Osteocyte (in vitro differentiated cells): ENCODE measurements at regions not wholly inside any gene's neighbourhood (a gene's known extent, or its start where the extent isn't known, plus 50 kb on each side); places are given as distances from the start of the nearest gene placed in this dataset.

Source experiments
- DNase-seq: peaks from one replicate; pipeline ENCODE4 v3.0.0; 2021; ENCODE audit warnings: mixed read lengths; ENCODE audit not compliant: unreplicated experiment; ENCODE audit errors: extremely low spot score
- H3K27ac Mint-ChIP-seq: one replicate; pipeline ENCODE4 v1.8.0; 2021; ENCODE audit warnings: mild to moderate bottlenecking, mixed read lengths; ENCODE audit not compliant: unreplicated experiment
- H3K27me3 Mint-ChIP-seq: one replicate; pipeline ENCODE4 v1.8.0; 2021; ENCODE audit warnings: mixed read lengths; ENCODE audit not compliant: unreplicated experiment
- H3K36me3 Mint-ChIP-seq: one replicate; pipeline ENCODE4 v1.8.0; 2021; ENCODE audit warnings: mixed read lengths; ENCODE audit not compliant: unreplicated experiment
- H3K4me1 Mint-ChIP-seq: one replicate; pipeline ENCODE4 v1.8.0; 2021; ENCODE audit warnings: mixed read lengths; ENCODE audit not compliant: unreplicated experiment
- H3K4me3 Mint-ChIP-seq: one replicate; pipeline ENCODE4 v1.8.0; 2021; ENCODE audit warnings: mild to moderate bottlenecking, moderate library complexity, mixed read lengths; ENCODE audit not compliant: unreplicated experiment
- H3K9me3 Mint-ChIP-seq: one replicate; pipeline ENCODE4 v1.8.0; 2021; ENCODE audit warnings: mixed read lengths; ENCODE audit not compliant: unreplicated experiment
- CTCF ChIP-seq: fragments of 200-600 bp; sonication (generic); IDR thresholded peaks from 2 replicates; pipeline ENCODE4 v1.5.0; 2021; ENCODE audit warnings: antibody characterized with exemption, mild to moderate bottlenecking, moderate library complexity

GRCh38 chr4:151905197-151905596, 144.4 kb upstream of the GATB start:
- Mint-ChIP-seq H3K4me1 (no peaks in the 10 kb centered on the region), H3K27ac (no peak overlapping the region), H3K36me3 (no peaks in the 10 kb centered on the region), H3K4me3 (no peak overlapping the region), H3K9me3 (peaks cover 13% of the 10 kb centered on the region), H3K27me3 (peaks cover 10% of the 10 kb centered on the region)
- no peak for DNase-seq
- no peak for TF ChIP-seq CTCF

DNA sequence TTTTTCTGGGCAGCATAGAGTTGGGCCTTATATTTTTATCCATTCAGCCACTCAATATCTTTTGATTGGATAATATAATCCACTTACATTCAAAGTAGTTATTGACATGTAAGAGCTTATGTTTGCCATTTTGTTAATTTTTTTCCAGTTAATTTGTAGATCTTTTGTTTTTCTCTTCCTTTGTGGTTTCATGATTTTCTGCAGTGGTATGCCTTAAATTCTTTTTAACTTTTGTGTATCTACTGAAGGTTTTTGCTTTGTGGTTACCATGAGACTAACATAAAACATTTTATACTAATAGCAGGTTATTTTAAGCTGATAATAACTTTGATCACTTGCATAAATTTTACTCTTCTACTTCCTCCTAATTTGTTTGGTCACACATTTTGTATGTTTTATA, 140.8 kb upstream of the GATB start:
- TF ChIP-seq CTCF = no peak
- Mint-ChIP-seq H3K4me1 (no peaks in the 10 kb centered on the region), H3K27me3 (no peaks in the 10 kb centered on the region), H3K27ac (no peak overlapping the region), H3K4me3 (no peak overlapping the region), H3K9me3 (peaks cover 13% of the 10 kb centered on the region), H3K36me3 (no peaks in the 10 kb centered on the region)
- DNase-seq = no peak

DNA sequence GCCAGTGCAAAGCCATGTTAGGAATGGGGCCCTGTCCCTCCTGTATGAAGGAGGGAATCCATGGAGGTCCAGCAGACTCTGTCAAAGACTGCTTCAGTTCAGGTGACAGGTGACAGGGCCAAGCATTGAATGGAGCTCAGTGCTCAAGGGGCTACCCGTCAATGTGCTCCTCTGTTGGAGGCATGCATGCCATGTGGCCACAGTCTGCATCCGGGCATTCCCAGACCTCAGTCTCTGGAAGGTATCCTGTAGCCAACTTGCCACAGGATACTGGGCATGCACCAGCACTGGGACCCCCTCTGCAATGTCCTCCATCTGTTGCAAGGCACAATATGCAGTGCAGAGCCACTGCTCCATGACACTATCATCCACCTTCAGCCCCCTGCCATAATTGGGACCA, 136.1 kb upstream of the GATB start:
- no peaks in the 10 kb centered on the region for H3K9me3 Mint-ChIP-seq
- no peak overlapping the region for H3K27ac Mint-ChIP-seq
- no peaks in the 10 kb centered on the region for H3K4me1 Mint-ChIP-seq
- H3K4me3 Mint-ChIP-seq = no peak overlapping the region
- no peak for TF ChIP-seq CTCF
- no peak for DNase-seq
- peaks cover 3% of the 10 kb centered on the region for H3K27me3 Mint-ChIP-seq
- H3K36me3 Mint-ChIP-seq = no peaks in the 10 kb centered on the region

DNA sequence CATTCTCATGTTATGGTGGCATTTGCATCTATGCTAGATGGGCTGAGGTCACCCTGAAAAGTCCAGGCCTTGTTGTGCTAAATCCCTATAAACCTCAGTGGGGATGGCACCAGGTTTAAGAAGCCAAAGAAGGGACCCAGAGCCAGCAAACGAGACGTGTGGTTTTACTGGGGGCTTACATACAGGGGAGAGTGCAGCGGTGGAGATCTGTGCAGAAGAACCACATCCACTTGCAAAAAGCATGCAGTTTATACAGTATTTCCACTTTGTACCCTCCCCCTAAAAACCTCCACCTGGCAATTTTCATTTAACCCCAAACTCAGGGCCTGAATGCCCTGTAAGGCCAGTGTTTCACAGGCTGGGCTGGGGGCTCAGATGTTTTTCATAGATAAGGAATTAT, 134.9 kb upstream of the GATB start:
- Mint-ChIP-seq H3K36me3 (no peaks in the 10 kb centered on the region), H3K27ac (no peak overlapping the region), H3K27me3 (peaks cover 3% of the 10 kb centered on the region), H3K4me1 (no peaks in the 10 kb centered on the region), H3K4me3 (no peak overlapping the region), H3K9me3 (no peaks in the 10 kb centered on the region)
- TF ChIP-seq CTCF = no peak
- DNase-seq = no peak

DNA sequence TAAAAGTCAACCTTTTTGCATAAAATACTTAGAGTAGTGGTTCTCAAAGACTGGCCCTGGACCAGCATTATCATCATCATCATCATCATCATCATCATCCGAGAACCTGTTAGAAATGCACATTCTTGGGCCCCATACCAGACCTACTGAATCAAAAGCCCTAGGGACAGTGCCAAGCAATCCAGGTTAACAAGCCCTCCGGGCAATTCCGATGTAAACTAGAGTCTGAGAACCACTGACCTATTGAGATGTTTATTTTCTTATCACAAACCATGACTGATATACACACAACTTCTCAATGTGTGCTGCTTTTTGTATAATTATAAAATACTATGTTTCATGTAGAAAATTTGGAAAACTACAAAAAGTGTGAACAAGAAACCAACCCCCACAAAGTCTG, 133.4 kb upstream of the GATB start:
- Mint-ChIP-seq H3K36me3 (no peaks in the 10 kb centered on the region), H3K9me3 (no peaks in the 10 kb centered on the region)
- no peak for TF ChIP-seq CTCF

More for the DNA sequence above, 133.4 kb upstream of the GATB start:
- Mint-ChIP-seq H3K4me3 (no peak overlapping the region), H3K27ac (no peak overlapping the region), H3K4me1 (no peaks in the 10 kb centered on the region), H3K27me3 (peaks cover 3% of the 10 kb centered on the region)
- DNase-seq = no peak
